BJ (cell line): ENCODE measurements at regions not wholly inside any gene's neighbourhood (a gene's known extent, or its start where the extent isn't known, plus 50 kb on each side); places are given as distances from the start of the nearest gene placed in this dataset.

Experiments
- CTCF ChIA-PET: fragments of 350-600 bp; formaldehyde crosslinking; extraction: SDS; loops from one replicate; lab custom pipeline; 2021; ENCODE audit warnings: antibody characterized with exemption, inconsistent platforms; lab: Yijun Ruan, JAX
- POLR2A ChIA-PET: fragments of 300-600 bp; sonication (Branson Sonifier 250); formaldehyde crosslinking; extraction: SDS; loops from one replicate; lab custom pipeline; 2021; ENCODE audit warnings: antibody characterized with exemption; lab: Charles Lee
- DNase-seq: peaks from one replicate; pipeline ENCODE4 v3.0.0-alpha.2; 2011; ENCODE audit warnings: low read depth
- H3K27me3 ChIP-seq: 2 replicates; pipeline ENCODE4 v1.6.0; 2011; ENCODE audit warnings: low read length; ENCODE audit not compliant: control insufficient read depth, insufficient read depth
- H3K36me3 ChIP-seq: 2 replicates; pipeline ENCODE4 v1.5.1; 2011; ENCODE audit warnings: low read length; ENCODE audit not compliant: control insufficient read depth, insufficient read depth
- H3K4me3 ChIP-seq: 2 replicates; pipeline ENCODE4 v1.5.1; 2011; ENCODE audit warnings: low read depth, mild to moderate bottlenecking, control low read depth, low read length
- CTCF ChIP-seq: IDR thresholded peaks from 2 replicates; pipeline ENCODE4 v1.5.1; 2011; ENCODE audit warnings: low read depth, mild to moderate bottlenecking, control low read depth, inconsistent platforms, low read length, moderate library complexity; ENCODE audit not compliant: insufficient read depth

- Histone ChIP-seq H3K36me3 (no peaks in the 10 kb centered on the region), H3K4me3 (no peak overlapping the region), H3K27me3 (no peaks in the 10 kb centered on the region)
- POLR2A ChIA-PET, result no interaction called here
- CTCF ChIA-PET, result no interaction called here
- TF ChIP-seq CTCF, result no peak
- no peak for DNase-seq
These were observed 126.9 kb upstream of the FSTL4 start for GRCh38 chr5:133739181-133739780.

- no peaks in the 10 kb centered on the region for H3K27me3 ChIP-seq
- DNase-seq, result no peak
- no peak overlapping the region for H3K4me3 ChIP-seq
- H3K36me3 ChIP-seq, result no peaks in the 10 kb centered on the region
- CTCF ChIA-PET, result interaction anchor here (0.9 kb wide), 1 partner anchor 16 kb away, joined by 4 read pairs; no protein-coding TSS in a partner anchor
- no peak for TF ChIP-seq CTCF
- POLR2A ChIA-PET, result no interaction called here
These were observed 125.9 kb upstream of the FSTL4 start for GRCh38 chr5:133738271-133738670.

GRCh38 chr5:133736512-133736911 is 124.2 kb upstream of the FSTL4 start:
- no peaks in the 10 kb centered on the region for H3K36me3 ChIP-seq

GRCh38 chr5:133735346-133735745 is 123.0 kb upstream of the FSTL4 start:
- Histone ChIP-seq H3K36me3 (no peaks in the 10 kb centered on the region), H3K27me3 (no peaks in the 10 kb centered on the region), H3K4me3 (no peak overlapping the region)
- peak; percentile 57 for DNase-seq
- TF ChIP-seq CTCF, result no peak
- ChIA-PET POLR2A (no interaction called here), CTCF (no interaction called here)

More at GRCh38 chr5:133736512-133736911, 124.2 kb upstream of the FSTL4 start:
- POLR2A ChIA-PET, result no interaction called here
- H3K27me3 ChIP-seq, result no peaks in the 10 kb centered on the region
- H3K4me3 ChIP-seq, result no peak overlapping the region
- DNase-seq, result no peak
- CTCF ChIA-PET, result no interaction called here
- TF ChIP-seq CTCF, result no peak

GRCh38 chr5:133734916-133735315 is 122.6 kb upstream of the FSTL4 start:
- POLR2A ChIA-PET, result no interaction called here
- H3K36me3 ChIP-seq, result no peaks in the 10 kb centered on the region
- no peak for DNase-seq
- H3K4me3 ChIP-seq, result no peak overlapping the region
- no peak for TF ChIP-seq CTCF
- CTCF ChIA-PET, result no interaction called here
- no peaks in the 10 kb centered on the region for H3K27me3 ChIP-seq
